NCI-H1930 (cell line): ENCODE measurements at regions not wholly inside any gene's neighbourhood (a gene's known extent, or its start where the extent isn't known, plus 50 kb on each side); places are given as distances from the start of the nearest gene placed in this dataset.
"Not testable (repeated sequence)": the region's sequence is repeated elsewhere in the genome, so short reads cannot be mapped to it uniquely, and the experiment has no call there.

Experiments
- DNase-seq, 2 experiments: peaks; one replicate each; lab custom pipeline; 2025; lab: John Stamatoyannopoulos, UW

DNA sequence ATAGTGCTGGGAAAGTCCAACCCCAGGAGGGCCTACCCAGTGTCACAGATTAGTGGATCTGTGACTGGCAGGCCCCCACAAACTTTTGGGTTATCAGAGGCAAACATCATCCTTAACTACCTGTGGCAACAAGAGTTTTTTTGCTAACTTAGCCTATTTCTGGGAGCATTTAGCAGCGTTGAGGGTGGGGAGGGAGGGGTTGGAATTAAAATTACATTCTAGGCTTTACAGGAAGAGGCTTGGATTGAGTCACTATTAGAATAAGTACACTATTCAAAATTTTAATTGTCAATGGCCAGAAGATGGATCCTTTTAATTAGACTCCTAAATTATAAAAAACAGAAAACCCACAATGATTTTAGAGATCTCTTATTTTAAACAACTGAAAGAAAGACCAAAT, 267.9 kb upstream of the NPSR1 start:
- no peak for DNase-seq

- no peak for DNase-seq
These were observed 265.0 kb upstream of the NPSR1 start for GRCh38 chr7:34392972-34393371.

- no peak for DNase-seq
These were observed 261.5 kb upstream of the NPSR1 start for GRCh38 chr7:34396437-34397064.

- DNase-seq = no peak
These were observed 256.2 kb upstream of the NPSR1 start for GRCh38 chr7:34401776-34402175.

DNA sequence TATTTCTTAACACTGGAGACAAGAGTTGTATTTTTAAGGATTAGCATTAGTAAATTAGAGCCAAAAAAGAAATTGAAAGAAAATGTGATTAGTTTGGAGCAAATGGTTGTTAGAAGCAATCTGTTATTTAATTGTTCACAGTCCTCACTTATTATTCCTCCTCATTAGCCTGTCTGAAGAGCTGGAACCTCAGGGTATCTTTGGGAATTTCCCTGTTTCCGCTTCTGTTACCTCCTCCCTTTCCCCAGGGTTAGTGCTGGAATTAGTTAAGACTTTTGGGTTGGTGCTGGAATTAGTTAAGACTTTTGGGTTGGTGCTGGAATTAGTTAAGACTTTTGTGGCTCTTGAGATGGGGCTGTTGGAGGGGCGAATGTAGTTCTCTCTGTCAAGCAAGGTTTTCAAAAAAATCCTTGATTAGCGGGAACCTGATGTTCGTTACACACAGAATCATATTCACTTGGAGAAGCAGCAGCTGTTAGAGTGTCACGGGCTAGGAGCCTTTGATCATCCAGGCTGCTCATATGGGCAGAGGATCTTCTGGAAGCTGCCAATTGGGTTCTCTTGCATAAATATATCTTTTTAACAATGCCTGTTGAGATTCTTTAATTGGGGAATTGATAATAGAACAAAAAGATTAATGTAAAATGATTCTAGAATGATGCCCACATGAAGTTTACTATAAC, 251.0 kb upstream of the NPSR1 start:
- DNase-seq = no peak

DNA sequence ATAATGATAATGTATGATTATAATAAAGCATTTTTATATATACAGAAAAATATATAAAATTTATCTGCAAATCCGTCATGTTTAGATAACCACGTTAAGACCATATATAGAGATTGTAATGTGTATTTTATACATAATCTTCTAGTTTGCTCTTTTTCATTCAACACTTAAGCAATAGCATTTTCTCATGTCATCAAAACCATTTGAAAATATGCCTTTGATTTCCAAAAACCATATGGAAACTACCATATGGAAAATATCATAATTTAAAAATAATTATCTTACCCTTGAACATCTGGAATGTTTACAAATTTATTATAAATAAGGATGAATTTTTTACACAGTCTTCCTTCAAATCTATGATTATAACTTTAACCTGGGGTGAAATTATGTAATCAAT, 250.4 kb upstream of the NPSR1 start:
- DNase-seq = no peak

GRCh38 chr7:34417781-34418180, 240.2 kb upstream of the NPSR1 start:
- DNase-seq = no peak

- no peak for DNase-seq
These were observed 236.5 kb upstream of the NPSR1 start for GRCh38 chr7:34421526-34421925.

DNA sequence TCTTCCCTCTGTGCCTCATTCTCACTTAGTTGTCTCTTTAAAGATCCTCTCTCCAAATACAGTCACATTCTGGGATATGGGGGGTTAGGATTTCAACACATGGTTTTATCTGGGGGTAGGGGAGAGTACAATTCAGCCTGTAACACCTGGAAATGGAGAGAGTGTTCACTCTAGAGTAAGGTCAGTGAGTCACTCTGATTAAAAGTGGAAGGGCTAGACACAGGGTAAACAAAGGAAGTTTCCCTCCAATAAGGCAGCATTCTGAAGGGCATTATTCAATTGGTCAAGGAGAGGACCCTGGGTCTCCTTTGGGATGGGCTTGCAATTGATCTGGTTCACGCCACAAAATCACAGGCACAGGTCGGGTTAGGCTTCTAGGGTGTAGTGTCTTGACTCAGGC, 232.8 kb upstream of the NPSR1 start:
- DNase-seq = no peak

DNA sequence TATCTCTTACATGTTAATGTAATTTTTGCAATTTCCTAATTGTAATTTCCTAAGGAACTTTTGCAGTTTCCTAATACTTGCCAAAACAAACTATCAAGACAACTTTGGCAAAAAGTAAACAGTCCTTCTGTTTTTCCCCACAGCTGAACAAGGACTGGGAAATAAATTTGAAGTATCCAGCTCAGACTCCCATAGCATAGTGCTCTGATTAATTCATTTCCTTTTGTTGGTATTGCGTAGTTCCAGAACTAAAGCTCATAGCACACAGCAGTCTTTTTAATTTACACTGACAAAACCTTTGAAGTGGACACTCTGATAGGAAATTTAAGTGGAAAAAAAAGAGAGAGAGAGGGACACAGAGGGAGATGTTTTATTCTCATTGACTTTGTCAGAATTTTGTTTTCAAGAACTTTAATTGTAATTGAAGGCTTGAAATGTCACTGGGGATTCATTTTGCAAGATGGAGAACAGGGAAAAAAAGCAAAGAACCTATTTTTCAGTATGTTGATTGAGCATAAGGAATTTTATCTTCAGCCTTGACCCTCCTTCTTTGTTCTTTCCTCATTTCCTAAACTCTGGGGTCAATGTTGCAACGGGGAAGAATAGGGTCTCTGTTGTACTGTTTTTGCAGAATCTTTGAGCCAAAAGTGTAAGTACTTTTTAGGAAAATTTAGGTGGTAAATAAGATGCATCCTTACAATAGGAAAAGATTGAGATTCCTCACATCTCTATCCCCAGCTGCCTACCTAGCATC, 232.2 kb upstream of the NPSR1 start:
- no peak for DNase-seq

GRCh38 chr7:34430456-34430855, 227.6 kb upstream of the NPSR1 start:
- peak in 1 of 2 experiments; percentile 1 for DNase-seq

GRCh38 chr7:34438436-34438835, 219.6 kb upstream of the NPSR1 start:
- no peak for DNase-seq

GRCh38 chr7:34445653-34446052, 212.4 kb upstream of the NPSR1 start:
- no peak for DNase-seq

- not testable (repeated sequence) for DNase-seq
These were observed 209.5 kb upstream of the NPSR1 start for GRCh38 chr7:34448531-34448930.

DNA sequence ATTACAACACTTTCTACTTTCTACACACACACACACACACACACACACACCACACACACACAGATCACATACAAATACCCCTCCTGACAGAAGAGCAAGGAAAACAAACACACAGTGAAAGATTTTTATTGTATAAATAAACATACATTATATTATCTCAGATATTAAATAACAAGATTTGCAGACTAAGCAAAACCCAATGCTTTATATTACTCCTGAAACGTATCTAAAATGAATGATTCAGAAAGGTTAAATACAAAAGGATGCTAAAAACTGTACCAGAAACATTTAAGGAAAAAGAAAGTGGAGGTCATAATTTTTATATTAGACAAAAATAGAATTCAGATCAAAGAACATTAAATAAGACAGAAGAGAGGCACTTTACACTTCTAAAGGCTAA, 208.3 kb upstream of the NPSR1 start:
- DNase-seq = no peak

- no peak for DNase-seq
These were observed 206.8 kb upstream of the NPSR1 start for GRCh38 chr7:34451183-34451582.

DNA sequence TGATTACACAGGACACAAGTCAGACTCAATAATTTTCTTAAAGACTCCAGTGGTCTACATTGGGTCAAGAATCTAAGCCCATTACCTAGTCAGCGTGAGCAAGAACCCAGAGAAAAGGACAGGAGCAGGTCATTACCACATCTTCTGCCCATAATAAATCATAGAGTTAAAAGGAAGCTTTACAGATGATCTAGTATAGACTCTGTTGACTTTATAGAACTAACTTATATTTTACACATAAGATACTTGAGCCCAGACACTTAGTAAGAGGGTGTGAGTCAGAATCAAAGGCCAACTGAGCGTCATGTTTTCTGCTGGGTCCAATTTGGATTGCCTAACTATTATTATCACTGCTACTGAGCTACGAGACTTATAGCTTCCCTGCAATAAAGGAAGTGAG, 206.1 kb upstream of the NPSR1 start:
- DNase-seq = no peak

DNA sequence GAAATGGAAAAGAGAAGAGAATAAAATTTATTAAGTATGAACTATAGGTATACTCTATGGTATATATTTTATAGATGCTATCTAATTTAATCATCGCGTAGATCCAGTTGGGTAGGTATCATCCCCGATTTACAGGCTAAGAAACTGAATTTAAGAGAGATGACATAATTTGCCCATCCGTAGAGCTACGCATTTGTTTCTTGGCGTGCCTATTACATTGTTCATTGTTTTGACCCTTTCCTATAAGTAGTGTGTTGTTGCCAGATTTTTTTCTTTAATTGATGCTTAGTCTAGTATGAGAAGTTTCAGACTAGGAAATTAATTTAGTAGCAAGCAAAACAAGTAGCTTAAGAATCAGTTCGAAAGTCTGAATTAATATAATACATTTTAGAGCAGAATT, 205.7 kb upstream of the NPSR1 start:
- DNase-seq = no peak

- no peak for DNase-seq
These were observed 204.9 kb upstream of the NPSR1 start for GRCh38 chr7:34453150-34453549.

GRCh38 chr7:34454381-34454780, 203.6 kb upstream of the NPSR1 start:
- peak; percentile 60 to 67 for DNase-seq

- DNase-seq = no peak
These were observed 200.7 kb upstream of the NPSR1 start for GRCh38 chr7:34457329-34457728.

GRCh38 chr7:34463830-34464229, 194.2 kb upstream of the NPSR1 start:
- no peak for DNase-seq

DNA sequence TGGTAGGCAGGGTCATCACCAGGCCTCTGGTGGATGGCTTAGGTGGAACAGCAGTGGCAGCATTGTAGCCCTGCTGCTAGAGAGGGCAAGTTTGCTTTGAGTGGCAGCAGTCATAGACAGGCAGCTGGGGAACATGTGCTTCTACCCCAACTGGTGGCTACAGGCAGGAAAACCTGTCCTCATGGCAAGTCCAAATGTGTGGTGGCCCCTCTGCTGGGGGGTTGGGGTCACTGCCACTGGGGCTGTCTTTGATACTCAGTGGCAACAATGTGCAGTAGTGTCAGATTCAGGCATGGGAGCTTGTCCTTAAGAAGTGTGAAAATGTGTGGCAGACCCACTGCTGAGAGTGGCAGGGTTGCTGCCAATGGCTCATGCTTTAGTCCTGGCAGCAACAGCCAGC, 186.2 kb upstream of the NPSR1 start:
- DNase-seq = no peak
